Ovary (tissue), 3 donors: ENCODE measurements at regions not wholly inside any gene's neighbourhood (a gene's known extent, or its start where the extent isn't known, plus 50 kb on each side); places are given as distances from the start of the nearest gene placed in this dataset.

ENCODE experiments used
- EP300 ChIP-seq: sonication (generic); formaldehyde crosslinking; IDR thresholded peaks from one replicate; pipeline ENCODE4 v1.6.1; 2017; ENCODE audit warnings: antibody characterized with exemption
- POLR2A ChIP-seq: fragments of 450-650 bp; IDR thresholded peaks from one replicate; pipeline ENCODE4 v1.6.1; 2017; ENCODE audit warnings: antibody characterized with exemption, mild to moderate bottlenecking, moderate library complexity
- TF ChIP-seq, protein P1 (sequence below), 3 donors: fragments of 450-650 bp in 2 of 3; fragments of 200-600 bp in 1 of 3; IDR thresholded peaks; one replicate each; pipeline versions ENCODE4 v1.5.1 to v1.8.0; 2016 to 2022; ENCODE audit warnings: antibody characterized with exemption in 3 of 3, mild to moderate bottlenecking in 1 of 3
- donor health status: DM: no; HTN: no; CAD: no.

DNA sequence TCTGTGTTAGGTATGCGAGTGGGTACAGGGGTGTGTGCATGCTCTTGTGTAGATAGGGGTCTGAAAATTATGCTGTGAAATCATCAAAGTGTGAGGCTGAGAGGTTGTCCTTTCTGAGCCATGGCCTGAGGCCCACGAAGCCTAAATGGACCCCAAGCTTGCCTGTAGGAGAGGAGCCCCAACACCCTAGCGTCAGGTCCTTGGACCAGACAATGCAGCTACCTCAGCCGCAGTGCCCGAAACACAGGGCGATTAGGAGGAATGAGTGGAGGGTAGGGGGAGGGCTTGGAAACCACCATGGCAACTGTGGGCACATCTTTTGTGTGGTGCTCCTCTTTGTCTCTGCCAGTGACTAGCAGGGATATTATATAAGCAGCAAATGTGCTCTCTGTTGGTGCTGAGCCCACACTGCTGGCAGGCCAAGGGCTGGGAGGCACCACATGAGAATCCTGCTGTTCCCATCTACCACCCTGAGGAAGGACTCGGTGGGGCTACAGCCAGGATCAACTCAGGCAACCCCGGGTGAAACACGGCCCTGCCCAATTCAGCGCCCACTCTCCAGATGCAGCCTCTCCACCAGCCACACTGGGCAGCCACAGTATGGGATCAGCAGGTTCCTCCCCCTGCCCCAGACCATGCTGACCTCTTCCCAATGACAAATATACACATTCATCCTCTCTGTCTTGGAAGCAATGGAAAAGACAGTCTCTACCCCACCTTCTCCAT, 84.6 kb upstream of the FSTL4 start:
- TF ChIP-seq, protein P1, sequence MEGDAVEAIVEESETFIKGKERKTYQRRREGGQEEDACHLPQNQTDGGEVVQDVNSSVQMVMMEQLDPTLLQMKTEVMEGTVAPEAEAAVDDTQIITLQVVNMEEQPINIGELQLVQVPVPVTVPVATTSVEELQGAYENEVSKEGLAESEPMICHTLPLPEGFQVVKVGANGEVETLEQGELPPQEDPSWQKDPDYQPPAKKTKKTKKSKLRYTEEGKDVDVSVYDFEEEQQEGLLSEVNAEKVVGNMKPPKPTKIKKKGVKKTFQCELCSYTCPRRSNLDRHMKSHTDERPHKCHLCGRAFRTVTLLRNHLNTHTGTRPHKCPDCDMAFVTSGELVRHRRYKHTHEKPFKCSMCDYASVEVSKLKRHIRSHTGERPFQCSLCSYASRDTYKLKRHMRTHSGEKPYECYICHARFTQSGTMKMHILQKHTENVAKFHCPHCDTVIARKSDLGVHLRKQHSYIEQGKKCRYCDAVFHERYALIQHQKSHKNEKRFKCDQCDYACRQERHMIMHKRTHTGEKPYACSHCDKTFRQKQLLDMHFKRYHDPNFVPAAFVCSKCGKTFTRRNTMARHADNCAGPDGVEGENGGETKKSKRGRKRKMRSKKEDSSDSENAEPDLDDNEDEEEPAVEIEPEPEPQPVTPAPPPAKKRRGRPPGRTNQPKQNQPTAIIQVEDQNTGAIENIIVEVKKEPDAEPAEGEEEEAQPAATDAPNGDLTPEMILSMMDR (IDR thresholded peaks at IDR 0.05), result no peak
- TF ChIP-seq EP300 (no peak), POLR2A (no peak)
